Lower lobe of right lung (tissue), 2 donors: ENCODE measurements at regions not wholly inside any gene's neighbourhood (a gene's known extent, or its start where the extent isn't known, plus 50 kb on each side); places are given as distances from the start of the nearest gene placed in this dataset.

Experiments used
- ATAC-seq, 2 donors: fragments of 200-7000 bp; cut with Tn5 transposase; one replicate each; pipeline ENCODE4 v1.9.1; 2020 to 2022; ENCODE audit warnings: mild to moderate bottlenecking in 2 of 2, moderate library complexity in 2 of 2
- DNase-seq: peaks from one replicate; pipeline ENCODE4 v3.0.0-alpha.2; 2020
- H3K27ac ChIP-seq: fragments of 200-600 bp; one replicate; pipeline ENCODE4 v1.8.0; 2022
- H3K27me3 ChIP-seq: fragments of 200-600 bp; one replicate; pipeline ENCODE4 v1.8.0; 2022; ENCODE audit warnings: low read depth
- H3K36me3 ChIP-seq: fragments of 200-600 bp; one replicate; pipeline ENCODE4 v1.8.0; 2022; ENCODE audit warnings: mild to moderate bottlenecking
- H3K4me1 ChIP-seq: fragments of 200-600 bp; one replicate; pipeline ENCODE4 v1.8.0; 2022
- H3K4me3 ChIP-seq: fragments of 200-600 bp; one replicate; pipeline ENCODE4 v1.8.0; 2022; ENCODE audit warnings: mild to moderate bottlenecking
- H3K9me3 ChIP-seq: fragments of 200-600 bp; one replicate; pipeline ENCODE4 v1.8.0; 2022
- intact Hi-C: fragments of 100-400 bp; cut with DNase I; formaldehyde crosslinking; loops from one replicate; pipeline ENCODE4 v1.11.0; 2022
- TF ChIP-seq, protein P1 (sequence below): fragments of 200-600 bp; IDR thresholded peaks from one replicate; pipeline ENCODE4 v1.8.0; 2022; ENCODE audit warnings: antibody characterized with exemption, mild to moderate bottlenecking
- donor health status: DM: no; HTN: yes; CAD: no; lungs with severe emphysema.

- intact Hi-C loops = no loop called here
- no peaks in the 10 kb centered on the region for H3K36me3 ChIP-seq
- H3K27me3 ChIP-seq = no peaks in the 10 kb centered on the region
- ATAC-seq (no peak), DNase-seq (no peak)
- TF ChIP-seq, protein P1, sequence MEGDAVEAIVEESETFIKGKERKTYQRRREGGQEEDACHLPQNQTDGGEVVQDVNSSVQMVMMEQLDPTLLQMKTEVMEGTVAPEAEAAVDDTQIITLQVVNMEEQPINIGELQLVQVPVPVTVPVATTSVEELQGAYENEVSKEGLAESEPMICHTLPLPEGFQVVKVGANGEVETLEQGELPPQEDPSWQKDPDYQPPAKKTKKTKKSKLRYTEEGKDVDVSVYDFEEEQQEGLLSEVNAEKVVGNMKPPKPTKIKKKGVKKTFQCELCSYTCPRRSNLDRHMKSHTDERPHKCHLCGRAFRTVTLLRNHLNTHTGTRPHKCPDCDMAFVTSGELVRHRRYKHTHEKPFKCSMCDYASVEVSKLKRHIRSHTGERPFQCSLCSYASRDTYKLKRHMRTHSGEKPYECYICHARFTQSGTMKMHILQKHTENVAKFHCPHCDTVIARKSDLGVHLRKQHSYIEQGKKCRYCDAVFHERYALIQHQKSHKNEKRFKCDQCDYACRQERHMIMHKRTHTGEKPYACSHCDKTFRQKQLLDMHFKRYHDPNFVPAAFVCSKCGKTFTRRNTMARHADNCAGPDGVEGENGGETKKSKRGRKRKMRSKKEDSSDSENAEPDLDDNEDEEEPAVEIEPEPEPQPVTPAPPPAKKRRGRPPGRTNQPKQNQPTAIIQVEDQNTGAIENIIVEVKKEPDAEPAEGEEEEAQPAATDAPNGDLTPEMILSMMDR = no peak
- no peak overlapping the region for H3K27ac ChIP-seq
- no peak overlapping the region for H3K4me3 ChIP-seq
- no peaks in the 10 kb centered on the region for H3K4me1 ChIP-seq
- H3K9me3 ChIP-seq = no peaks in the 10 kb centered on the region
These were observed 111.5 kb upstream of the WSCD2 start for GRCh38 chr12:108017472-108018057.

GRCh38 chr12:108019862-108020261 is 109.2 kb upstream of the WSCD2 start:
- Histone ChIP-seq H3K27ac (no peak overlapping the region), H3K27me3 (no peaks in the 10 kb centered on the region), H3K4me3 (no peak overlapping the region), H3K4me1 (no peaks in the 10 kb centered on the region), H3K36me3 (no peaks in the 10 kb centered on the region), H3K9me3 (no peaks in the 10 kb centered on the region)
- ATAC-seq (no peak), DNase-seq (no peak)
- TF ChIP-seq, protein P1 = no peak
- intact Hi-C loops = no loop called here

DNA sequence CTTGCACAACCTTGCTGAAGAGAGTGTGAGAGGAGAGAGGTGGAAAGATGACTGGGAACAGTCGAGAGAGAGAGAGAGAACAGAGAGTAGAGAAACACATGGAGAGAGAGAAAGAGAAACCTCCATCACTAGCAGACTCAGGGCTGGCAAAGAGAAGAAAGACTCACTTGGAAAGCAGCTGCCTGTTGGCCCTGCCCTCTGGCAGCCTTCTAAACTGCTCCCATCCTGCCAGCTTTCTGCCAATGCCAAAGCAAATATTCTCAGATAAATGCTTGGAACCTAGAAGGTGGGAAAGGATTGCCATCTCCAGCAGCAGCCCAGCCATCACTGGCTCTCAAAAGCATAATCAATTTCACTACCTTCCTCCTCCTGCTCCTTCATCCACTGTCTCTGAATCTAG is 107.9 kb upstream of the WSCD2 start:
- ATAC-seq (no peak), DNase-seq (no peak)
- Histone ChIP-seq H3K4me3 (no peak overlapping the region), H3K27ac (no peak overlapping the region), H3K36me3 (no peaks in the 10 kb centered on the region), H3K27me3 (no peaks in the 10 kb centered on the region), H3K9me3 (no peaks in the 10 kb centered on the region), H3K4me1 (no peaks in the 10 kb centered on the region)
- intact Hi-C loops = no loop called here
- TF ChIP-seq, protein P1 = no peak

- Histone ChIP-seq H3K9me3 (no peaks in the 10 kb centered on the region), H3K27me3 (no peaks in the 10 kb centered on the region), H3K4me3 (no peak overlapping the region), H3K4me1 (no peaks in the 10 kb centered on the region), H3K36me3 (no peaks in the 10 kb centered on the region), H3K27ac (no peak overlapping the region)
- intact Hi-C loops = no loop called here
- no peak for ATAC-seq
- no peak for DNase-seq
- TF ChIP-seq, protein P1 = no peak
These were observed 107.1 kb upstream of the WSCD2 start for GRCh38 chr12:108021949-108022522.

DNA sequence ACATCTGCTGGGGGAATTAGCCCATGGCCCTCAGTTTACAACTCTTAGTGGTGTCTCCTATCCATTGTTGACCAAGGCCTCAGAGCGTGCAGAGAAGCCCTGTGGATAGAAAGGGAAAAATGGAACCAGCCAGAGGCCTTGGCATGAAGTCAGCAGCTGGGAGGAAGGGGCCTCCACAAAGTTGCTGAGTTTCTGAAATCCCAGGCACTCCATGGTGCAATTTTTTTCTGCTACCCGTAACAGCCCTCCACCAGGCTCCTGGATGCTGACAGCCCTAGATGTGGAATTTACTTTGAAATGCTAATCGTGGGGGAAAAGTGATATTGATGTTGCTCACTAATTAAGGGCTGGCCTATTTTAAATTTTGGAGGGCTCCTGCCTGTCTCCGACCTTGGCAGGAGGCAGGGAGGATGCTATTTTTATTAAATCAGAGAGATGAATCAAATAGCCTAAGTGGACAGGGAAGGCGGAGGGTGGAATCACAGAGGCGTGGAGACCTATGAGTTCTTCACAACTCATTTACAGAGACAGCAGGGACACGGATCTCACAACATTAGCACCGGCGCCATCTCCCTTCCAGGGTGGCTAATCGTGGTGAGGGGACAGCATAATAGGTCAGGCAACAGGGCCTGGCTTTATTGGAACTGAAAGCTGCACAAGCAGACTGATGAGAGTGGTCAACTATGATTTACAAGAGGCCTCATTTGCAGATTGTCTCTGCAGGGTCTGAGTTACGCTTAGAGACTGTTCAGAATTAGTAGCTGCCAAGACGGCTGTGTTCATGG is 99.8 kb upstream of the WSCD2 start:
- TF ChIP-seq, protein P1 = no peak
- Histone ChIP-seq H3K27me3 (peaks cover 5% of the 10 kb centered on the region), H3K4me3 (no peak overlapping the region), H3K9me3 (no peaks in the 10 kb centered on the region), H3K27ac (no peak overlapping the region), H3K36me3 (no peaks in the 10 kb centered on the region), H3K4me1 (no peaks in the 10 kb centered on the region)
- no peak for DNase-seq
- no peak for ATAC-seq
- intact Hi-C loops = no loop called here
